HFFc6 (cell line): ENCODE measurements at regions not wholly inside any gene's neighbourhood (a gene's known extent, or its start where the extent isn't known, plus 50 kb on each side); places are given as distances from the start of the nearest gene placed in this dataset.

Experiments used
- DNase-seq: peaks from one replicate; pipeline ENCODE4 v3.0.0-alpha.2; 2018
- H3K27ac Mint-ChIP-seq: 2 replicates; pipeline ENCODE4 v1.8.0; 2020; ENCODE audit warnings: mild to moderate bottlenecking, mixed read lengths
- H3K27me3 Mint-ChIP-seq: 2 replicates; pipeline ENCODE4 v1.8.0; 2021; ENCODE audit warnings: mild to moderate bottlenecking, moderate library complexity, mixed read lengths; ENCODE audit not compliant: insufficient read depth
- H3K36me3 Mint-ChIP-seq: 2 replicates; pipeline ENCODE4 v1.8.0; 2021; ENCODE audit warnings: low read depth, mixed read lengths
- H3K4me1 Mint-ChIP-seq: 2 replicates; pipeline ENCODE4 v1.8.0; 2020; ENCODE audit warnings: low read depth, mixed read lengths
- H3K4me3 Mint-ChIP-seq: 2 replicates; pipeline ENCODE4 v1.8.0; 2020; ENCODE audit warnings: mild to moderate bottlenecking, moderate library complexity, mixed read lengths
- H3K9me3 Mint-ChIP-seq: 2 replicates; pipeline ENCODE4 v1.8.0; 2020; ENCODE audit warnings: mild to moderate bottlenecking, mixed read lengths
- TF ChIP-seq, protein P1 (sequence below): fragments of 200-600 bp; sonication (generic); IDR thresholded peaks from 2 replicates; pipeline ENCODE4 v1.5.0; 2021; ENCODE audit warnings: antibody characterized with exemption, mild to moderate bottlenecking

- TF ChIP-seq, protein P1, sequence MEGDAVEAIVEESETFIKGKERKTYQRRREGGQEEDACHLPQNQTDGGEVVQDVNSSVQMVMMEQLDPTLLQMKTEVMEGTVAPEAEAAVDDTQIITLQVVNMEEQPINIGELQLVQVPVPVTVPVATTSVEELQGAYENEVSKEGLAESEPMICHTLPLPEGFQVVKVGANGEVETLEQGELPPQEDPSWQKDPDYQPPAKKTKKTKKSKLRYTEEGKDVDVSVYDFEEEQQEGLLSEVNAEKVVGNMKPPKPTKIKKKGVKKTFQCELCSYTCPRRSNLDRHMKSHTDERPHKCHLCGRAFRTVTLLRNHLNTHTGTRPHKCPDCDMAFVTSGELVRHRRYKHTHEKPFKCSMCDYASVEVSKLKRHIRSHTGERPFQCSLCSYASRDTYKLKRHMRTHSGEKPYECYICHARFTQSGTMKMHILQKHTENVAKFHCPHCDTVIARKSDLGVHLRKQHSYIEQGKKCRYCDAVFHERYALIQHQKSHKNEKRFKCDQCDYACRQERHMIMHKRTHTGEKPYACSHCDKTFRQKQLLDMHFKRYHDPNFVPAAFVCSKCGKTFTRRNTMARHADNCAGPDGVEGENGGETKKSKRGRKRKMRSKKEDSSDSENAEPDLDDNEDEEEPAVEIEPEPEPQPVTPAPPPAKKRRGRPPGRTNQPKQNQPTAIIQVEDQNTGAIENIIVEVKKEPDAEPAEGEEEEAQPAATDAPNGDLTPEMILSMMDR, result no peak
- H3K27ac Mint-ChIP-seq, result no peak overlapping the region
These were observed 135.1 kb upstream of the PMEPA1 start for GRCh38 chr20:57844626-57845596.

DNA sequence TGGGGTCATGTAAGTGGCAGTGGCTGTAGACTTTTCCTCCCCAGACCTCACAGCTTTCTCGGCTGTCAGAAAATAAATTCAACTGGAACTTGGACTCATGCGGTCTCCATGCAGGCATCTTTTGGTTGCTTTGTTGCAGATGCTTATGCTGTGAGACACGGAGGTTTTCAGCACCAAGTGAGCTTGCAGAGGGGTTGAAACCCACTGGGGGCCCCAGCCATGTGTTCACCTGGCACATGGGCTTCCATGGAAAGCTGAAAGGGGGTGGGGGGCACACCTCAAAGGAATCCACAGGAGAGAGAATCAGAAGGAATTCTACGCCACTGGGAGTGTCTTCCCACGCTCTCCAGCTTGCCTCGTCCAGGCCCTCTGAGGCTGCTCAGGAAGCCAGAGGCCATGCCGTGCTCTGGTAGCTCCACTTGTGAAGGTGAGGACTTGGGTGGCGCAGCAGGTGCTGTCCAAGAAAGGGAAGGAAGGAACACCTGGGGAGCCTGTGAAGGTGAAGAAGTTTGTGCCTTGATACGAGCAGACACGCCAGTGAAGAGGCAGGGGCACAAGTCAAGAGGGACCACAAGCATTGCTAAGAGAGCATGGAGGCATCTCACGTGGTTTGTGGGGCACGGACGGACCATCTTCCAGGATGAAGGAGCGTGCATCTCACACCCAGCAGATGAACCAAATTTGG, 134.3 kb upstream of the PMEPA1 start:
- TF ChIP-seq, protein P1, result no peak
- Mint-ChIP-seq H3K4me3 (no peak overlapping the region), H3K27me3 (peaks cover 54% of the 10 kb centered on the region), H3K36me3 (no peaks in the 10 kb centered on the region), H3K9me3 (no peaks in the 10 kb centered on the region), H3K4me1 (no peaks in the 10 kb centered on the region), H3K27ac (no peak overlapping the region)
- DNase-seq, result no peak

More at GRCh38 chr20:57844626-57845596, 135.1 kb upstream of the PMEPA1 start:
- peaks cover 55% of the 10 kb centered on the region for H3K27me3 Mint-ChIP-seq
- H3K36me3 Mint-ChIP-seq, result no peaks in the 10 kb centered on the region
- no peak overlapping the region for H3K4me3 Mint-ChIP-seq
- no peaks in the 10 kb centered on the region for H3K9me3 Mint-ChIP-seq
- no peaks in the 10 kb centered on the region for H3K4me1 Mint-ChIP-seq
- no peak for DNase-seq

DNA sequence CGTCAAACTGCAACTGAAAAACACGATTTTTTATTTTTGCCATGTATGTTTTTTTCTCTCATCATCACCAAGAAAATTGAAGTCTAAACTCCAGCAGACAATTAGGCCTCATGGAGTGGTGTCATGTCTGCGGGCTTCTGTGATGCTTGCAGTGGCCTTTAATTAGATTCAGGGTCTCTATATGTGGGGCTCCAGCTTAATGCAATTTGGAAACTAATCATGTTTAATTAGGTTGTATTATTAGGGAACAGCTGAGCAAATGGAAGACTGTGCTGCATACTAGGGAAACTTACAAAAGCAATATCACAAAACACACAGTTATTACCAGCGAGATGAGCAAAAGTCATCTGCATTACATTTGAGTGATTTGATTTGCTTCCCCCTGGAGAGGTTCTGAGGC, 132.9 kb upstream of the PMEPA1 start:
- H3K27ac Mint-ChIP-seq, result no peak overlapping the region
- no peaks in the 10 kb centered on the region for H3K9me3 Mint-ChIP-seq
- no peak overlapping the region for H3K4me3 Mint-ChIP-seq
- no peak for DNase-seq
- no peaks in the 10 kb centered on the region for H3K36me3 Mint-ChIP-seq
- no peaks in the 10 kb centered on the region for H3K4me1 Mint-ChIP-seq
- peaks cover 58% of the 10 kb centered on the region for H3K27me3 Mint-ChIP-seq
- TF ChIP-seq, protein P1, result no peak

- Mint-ChIP-seq H3K27me3 (peaks cover 56% of the 10 kb centered on the region), H3K27ac (no peak overlapping the region), H3K4me1 (no peaks in the 10 kb centered on the region), H3K9me3 (no peaks in the 10 kb centered on the region), H3K4me3 (no peak overlapping the region), H3K36me3 (no peaks in the 10 kb centered on the region)
- TF ChIP-seq, protein P1, result no peak
- DNase-seq, result no peak
These were observed 131.6 kb upstream of the PMEPA1 start for GRCh38 chr20:57841297-57841866.

GRCh38 chr20:57840504-57841296, 130.9 kb upstream of the PMEPA1 start:
- Mint-ChIP-seq H3K4me3 (no peak overlapping the region), H3K4me1 (no peaks in the 10 kb centered on the region), H3K36me3 (no peaks in the 10 kb centered on the region), H3K27me3 (peaks cover 50% of the 10 kb centered on the region), H3K9me3 (no peaks in the 10 kb centered on the region), H3K27ac (no peak overlapping the region)
- DNase-seq, result no peak
- TF ChIP-seq, protein P1, result no peak
